KBM-7 (cell line): ENCODE measurements at regions not wholly inside any gene's neighbourhood (a gene's known extent, or its start where the extent isn't known, plus 50 kb on each side); places are given as distances from the start of the nearest gene placed in this dataset.

Experiments used
- DNase-seq: peaks from one replicate; pipeline ENCODE4 v3.0.0-alpha.2; 2015
- in situ Hi-C: fragments of 300-500 bp; cut with MboI; formaldehyde crosslinking; loops from 2 replicates; pipeline ENCODE4 v1.14.3; 2020; ENCODE audit warnings: low sequenced_read_pairs, low pct_unique_long_range_greater_than_20kb, mixed read lengths

DNA sequence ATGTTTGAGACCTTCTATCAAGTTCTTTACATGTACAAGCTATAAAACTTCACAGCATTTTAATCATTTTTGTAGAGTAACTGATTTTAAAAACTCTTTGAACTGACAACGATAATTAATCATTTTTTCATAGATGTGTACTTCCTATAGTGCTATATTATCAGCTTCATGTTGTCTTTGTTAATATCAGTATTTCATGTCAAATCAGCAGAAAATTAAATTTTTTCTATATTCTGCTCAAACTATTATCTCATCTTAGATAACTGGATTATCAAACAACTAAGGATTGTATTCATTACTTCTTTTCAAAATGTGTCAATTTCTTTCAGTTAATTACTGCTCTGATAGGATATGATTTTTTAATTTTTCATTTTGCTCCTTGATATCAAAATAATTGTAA is 214.6 kb upstream of the RGS18 start:
- in situ Hi-C loops = no loop called here
- no peak for DNase-seq

DNA sequence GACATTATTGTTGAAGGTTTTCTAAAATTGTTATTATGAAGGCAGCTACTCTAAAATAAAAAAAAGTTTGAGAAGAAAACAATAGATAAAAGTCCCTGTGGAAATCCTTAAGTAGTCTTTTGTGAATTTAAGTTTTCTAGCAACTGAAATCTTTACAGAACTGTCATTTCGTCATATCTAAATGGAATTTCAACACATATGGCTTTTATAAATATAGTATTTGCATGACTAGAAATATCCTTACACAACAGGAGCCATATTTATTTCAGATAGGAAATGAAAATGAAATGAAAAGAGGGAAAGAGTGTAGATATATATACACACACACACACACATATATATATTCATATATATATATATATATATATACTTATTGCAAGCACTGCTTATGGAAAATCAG is 204.7 kb upstream of the RGS18 start:
- DNase-seq = no peak
- in situ Hi-C loops = no loop called here

DNA sequence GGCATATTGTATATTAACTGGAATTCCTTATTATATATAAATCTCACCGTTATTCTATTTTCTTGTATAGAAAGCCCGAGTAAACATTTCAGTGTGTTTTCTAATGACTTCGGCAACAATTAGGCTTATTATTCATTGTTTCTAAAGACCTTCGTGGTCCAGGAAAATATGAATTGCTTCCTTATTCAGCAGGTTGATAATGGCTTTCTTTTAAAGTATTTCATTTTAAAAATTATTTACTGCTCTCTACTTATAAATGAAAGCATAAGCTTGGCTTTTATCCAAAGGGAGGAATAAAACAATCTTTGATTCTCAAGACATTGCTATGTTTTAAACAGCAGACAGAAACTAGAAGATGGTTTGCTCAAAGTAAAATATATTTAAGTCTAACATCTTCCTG is 198.4 kb upstream of the RGS18 start:
- no peak for DNase-seq
- in situ Hi-C loops = no loop called here

DNA sequence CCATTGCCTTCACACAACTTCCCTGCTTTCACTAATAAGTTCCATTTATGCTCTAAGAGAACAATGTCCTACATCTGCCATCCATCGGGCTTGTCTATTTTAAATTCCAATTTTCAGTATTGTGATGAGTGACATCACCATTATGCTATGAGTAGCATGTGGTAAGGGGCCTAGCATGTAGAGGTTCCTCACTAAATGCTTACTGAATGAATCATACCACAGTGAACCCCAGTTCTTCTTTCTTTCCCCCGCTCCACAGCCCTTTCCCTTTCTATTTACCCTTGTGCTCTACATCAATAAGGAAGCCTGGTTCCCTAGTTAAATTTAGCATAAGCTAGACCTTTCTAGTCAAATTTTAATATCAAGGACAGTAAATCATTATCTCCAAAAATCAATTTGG is 195.0 kb upstream of the RGS18 start:
- DNase-seq = peak; percentile 35
- in situ Hi-C loops = no loop called here

DNA sequence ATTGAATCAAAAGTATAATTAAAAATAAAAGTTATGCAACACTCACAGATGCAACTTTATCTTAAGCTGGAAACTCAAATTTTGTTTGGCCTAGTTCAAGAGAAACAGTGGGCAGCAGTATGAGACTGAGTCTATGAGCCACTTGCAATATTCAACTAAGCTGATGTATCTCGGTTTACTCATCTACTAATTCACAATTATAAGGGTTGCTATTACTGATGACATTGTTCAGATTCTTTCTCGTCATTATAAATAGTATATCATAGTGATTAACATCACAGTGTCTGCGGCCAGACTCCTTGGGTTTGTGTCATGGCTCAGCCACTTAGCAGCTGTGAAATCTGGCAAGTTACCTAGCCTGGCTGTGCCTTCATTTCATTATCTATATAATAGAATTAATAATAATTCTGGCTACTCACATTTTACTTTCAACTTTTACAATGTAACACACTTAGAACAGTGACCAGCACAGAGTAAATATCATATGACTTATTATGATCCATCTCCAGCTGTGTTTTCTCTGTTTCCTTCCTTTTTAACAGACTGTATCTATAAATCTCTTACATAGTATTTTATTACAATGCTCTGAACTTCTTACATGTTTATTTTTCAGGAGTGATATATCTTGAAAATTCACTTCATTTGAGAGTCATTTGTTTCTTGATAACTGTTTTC is 194.3 kb upstream of the RGS18 start:
- no peak for DNase-seq

DNA sequence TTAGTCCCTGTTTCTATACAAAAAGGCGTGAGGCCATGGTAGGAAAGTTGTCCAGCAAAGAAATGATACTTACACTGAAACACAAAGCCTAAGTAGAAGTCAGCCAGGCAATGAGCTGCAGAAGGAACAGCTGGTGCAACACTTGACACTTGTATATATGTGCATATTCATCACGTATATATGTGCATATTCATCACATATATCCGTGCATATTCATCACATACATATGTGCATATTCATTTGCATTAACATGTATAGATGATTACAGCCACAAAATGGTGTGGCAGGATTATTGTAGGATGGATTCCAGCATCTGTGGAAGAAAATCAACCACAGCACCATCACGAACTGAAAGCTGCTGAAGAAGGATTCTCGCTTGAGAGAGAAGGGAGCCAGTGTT is 189.0 kb upstream of the RGS18 start:
- no peak for DNase-seq
- in situ Hi-C loops = no loop called here

More for the DNA sequence above, 194.3 kb upstream of the RGS18 start:
- in situ Hi-C loops = no loop called here

DNA sequence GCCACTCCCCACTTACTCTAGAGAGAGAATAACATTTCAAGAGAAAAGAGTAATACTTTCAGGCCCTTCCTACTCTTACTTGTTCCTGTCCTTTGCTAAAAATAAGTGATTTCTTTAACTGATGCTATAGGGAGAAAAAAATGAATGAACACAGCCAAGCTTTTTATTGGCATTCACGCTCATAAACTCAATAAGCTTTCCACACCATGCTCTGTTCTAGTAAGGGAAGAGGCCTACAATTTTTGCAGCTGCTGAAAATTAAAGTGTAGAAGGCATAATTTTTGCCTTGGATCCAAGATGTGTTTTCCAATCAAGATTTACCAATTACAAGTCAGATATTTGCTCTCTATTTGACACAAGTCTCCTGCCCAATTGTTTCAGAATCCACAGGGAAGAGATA is 188.1 kb upstream of the RGS18 start:
- no peak for DNase-seq
- in situ Hi-C loops = no loop called here

DNA sequence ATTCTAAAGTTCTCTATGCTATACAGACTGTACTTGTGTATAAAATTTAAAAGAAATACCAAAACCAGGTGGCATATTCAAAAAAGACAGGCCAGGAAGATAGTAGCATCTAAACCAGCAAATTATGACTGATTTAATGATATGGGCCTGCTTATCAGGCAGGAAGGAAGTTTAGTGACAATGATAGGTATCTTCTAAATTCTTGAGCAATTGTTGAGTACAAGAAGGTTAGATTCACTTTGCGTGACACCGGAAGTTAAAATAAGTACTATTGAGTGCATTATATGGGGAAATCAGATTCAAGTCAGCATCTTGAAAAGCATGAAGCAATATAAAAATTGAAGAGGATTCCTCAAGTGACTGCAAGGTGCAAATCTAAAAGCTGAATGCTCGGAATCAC is 186.8 kb upstream of the RGS18 start:
- in situ Hi-C loops = no loop called here

DNA sequence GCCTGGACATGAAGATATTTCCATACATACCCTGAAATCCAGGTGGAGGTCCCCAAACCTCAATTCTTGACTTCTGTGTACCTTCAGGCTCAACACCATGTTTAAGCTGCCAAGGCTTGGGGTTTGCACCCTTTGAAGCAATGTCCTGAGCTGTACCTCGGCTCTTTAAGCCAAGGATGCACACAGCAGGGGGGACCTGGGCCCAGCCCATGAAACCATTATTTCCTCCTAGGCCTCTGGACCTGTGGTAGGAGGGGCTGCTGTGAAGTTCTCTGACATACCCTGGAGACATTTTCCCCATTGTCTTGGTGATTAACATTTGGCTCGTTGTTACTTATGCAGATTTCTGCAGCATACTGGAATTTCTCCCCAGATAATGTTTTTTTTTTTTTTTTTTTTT is 184.3 kb upstream of the RGS18 start:
- DNase-seq = no peak
- in situ Hi-C loops = no loop called here

More for the DNA sequence above, 186.8 kb upstream of the RGS18 start:
- DNase-seq = peak; percentile 28

DNA sequence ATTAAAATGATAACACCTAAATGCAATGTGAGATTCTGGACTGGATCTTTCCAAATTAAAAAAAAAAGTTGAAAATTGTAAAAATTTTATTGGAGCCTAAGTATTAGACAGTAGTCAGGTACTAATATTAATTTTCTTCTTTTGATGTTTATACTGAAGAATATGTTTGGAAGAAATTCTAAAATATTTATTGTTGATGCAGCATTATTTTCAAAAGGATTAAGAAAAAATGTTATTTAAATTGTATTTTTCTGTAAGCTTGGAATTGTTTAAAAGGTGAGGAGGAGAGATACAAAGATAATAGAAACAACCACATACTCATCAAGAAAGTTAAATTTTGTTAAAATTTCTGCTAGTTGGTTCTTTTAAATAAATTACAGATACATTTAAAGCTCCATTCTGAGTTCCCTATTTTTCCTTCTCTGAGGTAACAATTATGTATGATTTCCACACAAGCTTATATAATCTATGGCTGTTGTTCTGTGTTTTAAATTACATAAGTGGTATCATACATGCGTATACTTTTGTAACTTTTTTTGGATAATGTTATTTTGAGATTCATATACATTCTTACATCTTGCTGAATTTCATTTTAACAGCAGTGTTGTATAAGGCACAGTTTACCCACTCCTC is 180.3 kb upstream of the RGS18 start:
- in situ Hi-C loops = no loop called here
- no peak for DNase-seq

DNA sequence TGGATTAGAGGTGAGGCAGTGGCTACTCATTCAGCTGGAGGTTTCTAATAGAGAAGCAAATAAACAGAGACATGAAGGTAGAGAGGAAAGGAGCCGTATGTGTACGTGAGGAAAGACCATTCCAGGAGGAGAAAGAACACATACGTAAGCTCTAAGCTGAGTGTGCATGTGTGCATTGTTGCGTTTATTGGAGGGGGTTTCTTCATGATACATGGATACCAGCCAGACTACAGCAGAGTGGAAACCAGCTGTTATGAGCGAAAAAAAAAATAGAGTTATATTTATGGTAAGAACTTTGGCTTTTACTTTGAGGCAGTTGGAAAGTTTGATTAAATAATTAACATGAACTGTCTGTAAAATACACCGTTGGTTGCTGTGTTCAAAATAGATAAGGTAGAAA is 173.4 kb upstream of the RGS18 start:
- in situ Hi-C loops = no loop called here
- DNase-seq = no peak

DNA sequence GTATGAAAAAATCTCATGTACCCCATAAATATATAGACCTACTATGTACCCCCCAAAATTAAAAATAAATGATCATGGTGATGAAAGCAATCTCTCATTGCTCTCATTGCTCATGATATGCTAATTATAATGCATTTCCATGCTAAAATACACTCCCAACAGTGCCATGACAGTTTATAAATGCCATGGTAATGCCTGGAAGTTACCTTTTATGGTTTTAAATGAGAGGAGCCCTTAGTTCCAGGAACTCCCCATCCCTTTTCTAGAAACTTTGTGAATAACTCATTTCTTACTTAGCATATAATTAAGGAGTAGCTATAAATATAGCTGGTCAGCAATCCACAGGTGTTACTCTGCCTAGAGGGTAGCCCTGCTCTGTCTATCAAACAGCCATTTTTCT is 166.1 kb upstream of the RGS18 start:
- DNase-seq = no peak
- in situ Hi-C loops = no loop called here

DNA sequence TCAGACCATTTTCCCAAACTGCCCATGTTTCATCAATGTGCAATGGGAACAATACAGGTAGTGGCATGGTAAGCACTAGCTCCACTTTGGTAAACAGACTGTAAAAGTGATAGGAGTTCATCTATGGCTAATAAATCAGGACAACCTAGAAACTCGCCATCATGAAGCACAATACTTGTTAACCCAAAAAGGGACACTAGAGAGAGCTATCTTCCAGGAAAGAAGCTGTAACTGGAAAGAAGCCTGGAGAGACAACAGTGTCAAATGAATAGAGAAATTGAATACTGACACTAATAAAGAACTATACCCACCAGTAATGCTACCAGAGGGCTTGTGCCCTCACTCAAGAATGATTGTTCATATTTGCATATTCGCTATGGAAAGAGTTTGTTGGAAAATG is 164.7 kb upstream of the RGS18 start:
- DNase-seq = peak; percentile 55
- in situ Hi-C loops = no loop called here

DNA sequence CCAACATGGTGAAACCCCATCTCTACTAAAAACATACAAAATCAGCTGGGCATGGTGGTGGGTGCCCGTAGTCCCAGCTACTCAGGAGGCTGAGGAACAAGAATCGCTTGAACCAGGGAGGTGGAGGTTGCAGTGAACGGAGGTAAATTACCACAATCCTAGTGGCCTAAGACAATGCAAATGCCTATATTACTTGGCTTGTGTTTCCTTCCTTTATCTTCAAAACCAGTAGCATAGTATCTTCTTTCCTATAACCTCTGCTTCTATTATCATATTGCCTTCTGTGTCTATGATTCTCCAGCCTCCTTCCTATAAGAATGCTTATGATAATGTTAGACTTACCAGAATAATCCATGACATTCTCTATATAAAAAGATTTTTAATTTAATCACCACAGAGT is 156.2 kb upstream of the RGS18 start:
- in situ Hi-C loops = no loop called here
- peak; percentile 40 for DNase-seq

DNA sequence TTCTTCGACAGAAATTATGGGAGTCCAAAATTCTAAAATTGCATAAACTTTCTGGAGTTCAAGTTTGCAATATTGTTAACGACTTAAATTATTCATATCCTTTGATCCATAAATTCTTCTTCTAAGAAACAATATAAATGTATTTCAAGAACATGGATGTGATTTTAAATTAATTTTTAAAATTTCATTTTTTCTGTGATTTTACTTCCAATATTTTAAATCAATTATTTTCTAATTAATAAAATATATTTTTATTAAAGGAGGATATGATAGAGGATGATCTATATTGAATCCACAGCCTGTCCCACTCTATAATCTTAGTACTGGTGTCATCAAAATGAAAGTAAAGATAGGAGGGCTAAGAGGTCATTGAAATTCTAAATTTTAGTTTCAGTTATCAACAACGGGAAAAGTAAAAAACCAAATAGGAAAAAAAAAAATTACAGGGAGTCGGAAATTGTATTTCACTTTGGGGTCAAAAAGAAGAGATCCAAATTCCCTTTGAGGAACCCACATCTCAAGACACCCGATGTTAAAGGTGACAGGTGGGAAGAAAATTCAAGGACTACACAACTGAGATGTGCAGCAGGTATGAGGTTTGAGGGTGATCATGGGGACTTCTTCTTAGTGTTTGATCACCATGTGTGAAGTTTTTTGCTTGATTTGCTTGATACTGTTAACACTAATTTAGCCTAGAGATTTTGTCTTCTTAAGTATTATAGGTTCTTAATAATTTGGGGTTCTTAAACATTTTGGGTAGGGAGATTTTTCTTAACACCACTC is 154.8 kb upstream of the RGS18 start:
- in situ Hi-C loops = no loop called here
- peak; percentile 37 for DNase-seq

DNA sequence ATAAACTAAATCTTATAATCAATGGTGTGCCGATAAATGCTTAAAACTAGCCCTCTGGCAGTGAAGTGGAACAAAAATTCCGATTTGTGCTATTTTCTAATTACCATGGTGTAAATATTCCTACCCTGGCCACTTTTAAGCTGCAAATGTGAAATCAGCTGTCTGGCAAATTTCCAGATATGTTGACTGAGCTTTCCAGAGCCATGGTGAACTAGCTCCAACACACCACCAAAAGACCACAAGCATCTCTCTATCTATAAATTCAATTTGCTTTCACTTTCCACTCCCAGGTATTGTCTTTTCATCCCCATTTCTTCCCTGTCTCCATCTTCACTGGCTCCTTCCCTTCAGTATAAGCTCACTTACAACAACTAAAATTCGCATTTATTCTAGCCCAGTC is 152.3 kb upstream of the RGS18 start:
- DNase-seq = no peak
- in situ Hi-C loops = no loop called here

DNA sequence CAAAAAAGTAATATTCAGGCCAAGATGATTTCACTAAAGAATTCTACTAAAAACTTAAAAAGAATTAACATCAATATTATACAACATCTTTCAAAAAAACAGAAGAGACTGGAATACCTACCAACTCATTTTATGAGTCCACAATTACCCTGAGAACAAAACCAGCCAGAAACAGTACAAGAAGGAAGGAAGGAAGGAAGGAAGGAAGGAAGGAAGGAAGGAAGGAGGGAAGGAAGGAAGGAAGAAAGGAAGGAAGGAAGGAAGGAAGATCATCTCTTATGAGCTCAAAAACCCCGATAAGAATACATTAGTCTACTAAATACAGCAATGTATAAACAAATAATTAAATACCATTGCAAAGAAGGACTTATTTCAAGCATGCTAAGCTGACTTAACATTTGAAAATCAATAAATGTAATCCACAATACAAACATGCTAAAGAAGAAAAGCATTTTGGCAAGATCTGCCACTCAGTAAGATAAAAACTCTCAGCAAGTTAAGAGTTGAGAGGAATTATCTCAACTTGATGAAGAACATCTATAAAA is 149.9 kb upstream of the RGS18 start:
- DNase-seq = no peak
- in situ Hi-C loops = no loop called here

DNA sequence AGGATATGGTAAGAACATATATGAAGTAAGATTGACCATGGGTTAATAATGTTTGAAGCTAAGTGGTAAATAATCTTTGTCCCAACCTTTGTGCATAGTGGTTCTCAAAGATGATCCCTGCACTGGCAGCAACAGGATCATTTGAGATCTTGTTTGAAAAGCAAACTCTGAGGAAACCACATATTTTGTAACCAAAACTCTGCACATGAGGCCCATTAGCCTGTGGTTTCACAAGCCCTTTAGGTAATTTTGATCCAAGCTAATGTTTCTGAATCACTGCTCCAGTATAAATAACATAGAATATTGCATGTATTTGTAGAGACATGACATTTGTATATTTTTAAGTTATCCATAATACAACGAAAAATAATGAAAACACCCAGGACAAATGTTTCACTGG is 147.9 kb upstream of the RGS18 start:
- no peak for DNase-seq

DNA sequence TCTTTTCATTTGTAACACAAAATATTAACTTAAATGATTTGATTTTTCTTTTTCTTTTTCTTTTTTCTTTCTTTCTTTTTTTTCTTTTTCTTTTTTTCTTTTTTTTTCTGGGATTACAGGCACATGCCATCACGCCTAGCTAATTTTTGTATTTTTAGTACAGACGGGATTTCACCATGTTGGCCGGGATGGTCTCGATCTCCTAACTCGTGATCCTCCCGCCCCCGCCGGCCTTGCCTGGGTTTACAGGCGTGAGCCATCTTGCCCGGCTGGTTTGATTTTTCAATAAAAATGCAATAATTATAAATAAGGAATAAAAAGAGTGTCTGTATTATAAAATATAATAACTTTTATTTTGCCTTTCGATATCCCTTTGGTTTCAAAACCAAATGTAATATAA is 146.7 kb upstream of the RGS18 start:
- no peak for DNase-seq
- in situ Hi-C loops = no loop called here

More for the DNA sequence above, 147.9 kb upstream of the RGS18 start:
- in situ Hi-C loops = no loop called here

DNA sequence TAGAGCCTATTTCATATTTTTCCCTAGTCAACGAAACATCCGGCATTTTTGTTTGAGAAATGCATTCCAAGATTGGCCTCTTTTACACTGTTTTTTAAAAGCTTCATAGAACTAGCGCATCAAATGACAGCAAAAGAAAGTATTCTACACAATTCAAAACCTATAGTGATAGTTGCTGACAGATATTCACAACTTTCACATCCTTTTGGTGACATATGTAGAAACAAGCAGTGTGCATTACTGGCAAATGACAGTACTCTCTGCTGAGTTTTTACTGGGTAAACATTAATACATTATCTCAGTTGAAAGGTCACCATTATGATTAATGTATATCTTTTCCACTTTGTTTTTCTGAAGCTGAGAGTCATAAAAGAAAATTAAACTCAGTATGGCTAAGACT is 135.4 kb upstream of the RGS18 start:
- DNase-seq = no peak
- in situ Hi-C loops = no loop called here
